GM12873 (cell line): ENCODE measurements at regions not wholly inside any gene's neighbourhood (a gene's known extent, or its start where the extent isn't known, plus 50 kb on each side); places are given as distances from the start of the nearest gene placed in this dataset.

ENCODE experiments used
- TF ChIP-seq, protein P1 (sequence below): IDR thresholded peaks from 2 replicates; pipeline ENCODE4 v1.5.1; 2012; ENCODE audit warnings: low read depth, mild to moderate bottlenecking, moderate library complexity, low read length, control low read depth; ENCODE audit not compliant: insufficient read depth; ENCODE audit errors: missing control alignments

DNA sequence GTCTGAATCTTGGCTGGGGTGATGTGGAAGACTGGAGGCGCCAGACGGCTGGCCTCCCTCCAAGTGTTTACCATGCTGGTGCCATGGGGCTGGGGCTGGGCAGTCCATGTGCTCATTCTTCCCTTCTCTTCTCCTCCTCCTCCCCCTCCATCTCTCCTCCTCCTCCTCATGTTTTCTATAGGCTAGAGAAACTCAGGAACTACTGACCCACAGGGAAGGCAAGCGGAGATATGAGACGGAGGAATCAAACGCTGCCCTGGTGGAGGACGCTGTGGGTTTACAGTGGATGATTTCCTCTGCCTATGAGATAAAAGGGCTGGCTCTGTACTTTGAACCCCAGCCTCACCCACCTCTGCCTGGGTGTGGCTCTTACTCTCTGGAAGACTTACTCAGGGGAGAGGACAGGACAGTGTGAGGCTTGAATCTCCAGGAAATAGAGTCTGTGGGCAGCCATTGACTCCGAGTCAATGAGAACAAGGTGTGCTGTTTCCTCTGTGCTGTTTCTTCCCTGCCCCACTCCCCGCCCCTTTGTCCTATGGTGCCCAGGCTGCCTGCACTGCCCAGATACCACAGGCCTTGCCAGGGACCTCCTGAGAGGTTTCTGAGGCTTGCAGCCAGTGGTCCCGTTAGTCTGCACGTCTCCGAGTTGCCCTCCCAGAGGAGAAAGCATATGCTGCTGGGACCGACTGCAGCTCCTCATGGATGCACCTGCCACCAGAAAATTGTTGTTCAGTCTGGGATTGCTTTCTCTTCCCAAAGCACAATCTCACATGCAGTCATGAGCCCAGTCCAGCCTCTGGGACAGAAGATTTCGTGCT, 132.6 kb upstream of the ARHGAP5 start:
- TF ChIP-seq, protein P1, sequence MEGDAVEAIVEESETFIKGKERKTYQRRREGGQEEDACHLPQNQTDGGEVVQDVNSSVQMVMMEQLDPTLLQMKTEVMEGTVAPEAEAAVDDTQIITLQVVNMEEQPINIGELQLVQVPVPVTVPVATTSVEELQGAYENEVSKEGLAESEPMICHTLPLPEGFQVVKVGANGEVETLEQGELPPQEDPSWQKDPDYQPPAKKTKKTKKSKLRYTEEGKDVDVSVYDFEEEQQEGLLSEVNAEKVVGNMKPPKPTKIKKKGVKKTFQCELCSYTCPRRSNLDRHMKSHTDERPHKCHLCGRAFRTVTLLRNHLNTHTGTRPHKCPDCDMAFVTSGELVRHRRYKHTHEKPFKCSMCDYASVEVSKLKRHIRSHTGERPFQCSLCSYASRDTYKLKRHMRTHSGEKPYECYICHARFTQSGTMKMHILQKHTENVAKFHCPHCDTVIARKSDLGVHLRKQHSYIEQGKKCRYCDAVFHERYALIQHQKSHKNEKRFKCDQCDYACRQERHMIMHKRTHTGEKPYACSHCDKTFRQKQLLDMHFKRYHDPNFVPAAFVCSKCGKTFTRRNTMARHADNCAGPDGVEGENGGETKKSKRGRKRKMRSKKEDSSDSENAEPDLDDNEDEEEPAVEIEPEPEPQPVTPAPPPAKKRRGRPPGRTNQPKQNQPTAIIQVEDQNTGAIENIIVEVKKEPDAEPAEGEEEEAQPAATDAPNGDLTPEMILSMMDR: no peak

DNA sequence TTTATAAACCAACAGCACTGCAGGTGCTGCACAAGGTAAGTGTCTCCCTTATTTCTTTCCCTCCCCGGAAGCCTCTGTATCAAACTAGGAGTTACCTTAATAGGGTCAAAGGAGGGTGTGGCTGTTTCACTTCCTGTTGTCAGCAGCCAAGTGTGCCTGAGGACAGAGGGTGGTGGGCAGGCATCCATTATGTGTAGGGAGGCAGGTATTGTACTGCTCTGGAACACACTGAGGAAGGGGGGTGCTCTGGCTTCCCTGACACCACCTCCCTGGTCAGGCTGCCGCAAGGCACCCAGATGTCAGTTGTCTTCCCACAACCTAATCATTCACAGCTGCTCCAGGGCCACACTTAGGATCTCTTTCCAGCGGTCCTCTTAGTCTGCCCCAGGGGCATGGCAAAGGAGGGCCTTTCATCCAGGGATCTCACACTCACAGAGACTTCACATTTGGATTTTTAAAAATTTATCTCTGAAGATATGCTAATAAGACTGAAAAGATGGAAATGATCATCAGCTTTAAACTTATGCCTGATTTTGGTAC, 132.0 kb upstream of the ARHGAP5 start:
- TF ChIP-seq, protein P1: no peak

DNA sequence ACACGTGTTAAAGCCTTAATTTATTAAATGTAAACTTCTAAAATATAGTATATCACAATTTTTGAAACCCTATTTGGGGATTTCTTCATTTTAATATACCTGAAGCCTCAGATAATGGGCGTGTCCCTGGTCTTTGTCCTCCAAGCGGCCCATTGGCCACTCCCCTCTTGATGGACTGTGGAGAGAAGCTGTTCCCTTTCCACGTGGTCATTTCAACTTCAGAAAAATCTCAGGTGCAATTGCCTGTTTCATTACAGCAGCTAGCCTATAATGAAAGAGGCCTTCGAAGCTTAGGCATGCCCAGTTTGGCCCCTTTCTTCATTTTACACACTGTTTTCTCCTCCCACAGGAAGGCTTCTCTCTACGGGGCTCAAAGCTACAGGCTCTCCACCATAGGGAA, 131.4 kb upstream of the ARHGAP5 start:
- TF ChIP-seq, protein P1: no peak

DNA sequence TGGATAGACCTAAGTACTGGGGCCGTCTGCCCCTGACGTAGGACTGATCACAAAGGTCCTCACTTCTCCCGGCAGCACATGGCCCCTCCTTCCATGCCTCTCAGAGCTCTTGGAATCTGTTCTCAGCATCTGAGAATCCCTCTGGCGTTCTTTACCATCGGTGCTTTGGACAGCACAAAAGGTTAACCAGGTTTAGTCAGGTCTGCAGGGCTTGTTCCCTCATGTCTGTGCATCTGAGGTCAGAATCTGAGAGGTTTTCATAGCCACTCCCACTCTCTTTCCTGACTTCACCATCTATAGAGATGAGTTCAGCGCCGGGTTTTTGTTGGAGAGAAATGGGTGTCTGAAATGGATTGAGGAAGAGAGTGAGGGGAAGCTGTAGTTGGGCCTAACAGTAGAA, 130.0 kb upstream of the ARHGAP5 start:
- TF ChIP-seq, protein P1: no peak

DNA sequence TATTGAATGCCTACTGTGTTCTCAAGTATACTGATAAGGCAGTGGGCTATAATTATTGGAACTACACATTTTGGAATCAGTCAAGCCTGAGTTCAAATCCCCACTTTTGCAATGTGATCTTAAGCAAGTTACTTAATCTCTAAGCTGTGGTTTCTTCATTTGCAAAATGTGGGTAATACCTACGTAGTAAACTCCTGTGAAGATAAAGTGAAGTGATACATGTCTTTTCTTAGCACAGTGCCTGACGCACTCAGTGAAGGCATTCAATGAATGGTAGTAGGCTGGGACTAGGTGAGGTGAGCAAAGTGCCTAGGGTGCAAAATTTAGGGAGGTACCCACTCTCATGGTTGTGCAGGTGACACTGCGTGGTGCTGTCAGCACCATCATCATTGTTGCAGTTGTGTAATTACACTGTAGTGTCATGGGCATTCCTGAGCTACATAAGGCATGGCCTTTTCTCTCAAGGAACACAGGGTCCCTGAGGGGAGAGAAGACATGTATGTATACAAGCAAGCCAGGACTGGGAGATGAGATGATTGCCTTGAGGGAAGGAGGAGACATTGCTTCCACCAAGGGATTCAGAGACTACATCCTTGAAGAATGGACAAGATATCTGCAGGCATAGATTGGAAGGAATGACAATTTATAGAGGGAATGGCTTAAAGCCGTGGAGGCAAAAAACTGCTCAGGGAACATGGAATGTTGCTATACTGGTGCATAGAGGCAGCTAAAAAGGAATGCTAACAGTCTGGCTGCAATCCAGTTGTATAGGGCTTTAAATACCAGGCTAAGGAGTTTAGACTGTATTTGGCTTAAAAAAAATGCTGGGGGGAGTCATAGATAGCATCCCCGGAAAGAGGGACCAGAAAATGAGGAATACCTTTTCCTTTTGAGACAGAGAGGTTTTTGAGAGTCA, 129.2 kb upstream of the ARHGAP5 start:
- TF ChIP-seq, protein P1: no peak

DNA sequence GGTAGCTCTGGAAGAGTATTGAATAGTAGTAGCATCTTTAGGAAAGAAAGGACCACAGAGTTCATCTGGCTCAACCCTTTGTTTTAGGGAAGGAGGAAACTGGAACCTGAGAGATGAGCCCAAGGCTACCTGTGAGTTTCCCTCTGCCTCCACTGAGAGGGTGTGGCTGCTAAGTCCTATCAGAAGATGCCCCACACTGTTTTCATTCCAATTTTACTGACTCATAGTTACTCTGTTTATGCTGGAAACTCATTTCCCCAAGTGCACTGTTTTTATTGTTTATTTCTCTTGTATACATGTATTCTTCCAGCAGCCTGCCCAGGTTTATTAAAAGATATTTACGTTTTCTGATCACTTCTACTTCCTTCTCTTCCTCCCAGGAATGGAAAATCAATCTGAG, 127.4 kb upstream of the ARHGAP5 start:
- TF ChIP-seq, protein P1: no peak

DNA sequence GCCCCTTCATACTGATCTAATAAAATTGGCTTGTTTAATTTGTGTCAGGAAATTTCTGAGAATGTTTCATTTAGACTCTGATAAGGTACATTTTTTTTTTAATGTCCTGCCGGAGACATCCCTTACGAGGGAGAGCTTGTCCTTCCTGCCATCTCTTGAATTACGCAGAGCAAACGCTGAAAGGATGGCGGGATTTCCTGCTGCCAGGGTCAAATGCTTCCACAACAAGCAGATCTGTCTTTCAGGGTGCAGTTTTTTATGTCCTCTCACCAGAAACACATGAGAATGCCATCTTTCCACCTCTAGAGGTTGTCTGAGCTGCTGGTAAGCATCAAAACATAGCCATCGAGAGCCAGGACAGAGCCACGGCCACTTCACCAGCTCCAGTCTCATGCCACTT, 126.8 kb upstream of the ARHGAP5 start:
- TF ChIP-seq, protein P1: no peak
